Motor neuron (in vitro differentiated cells): ENCODE measurements at regions not wholly inside any gene's neighbourhood (a gene's known extent, or its start where the extent isn't known, plus 50 kb on each side); places are given as distances from the start of the nearest gene placed in this dataset.
A peak's percentile ranks its signal among the peaks of the same experiment; 100 is the strongest.
"Not testable (repeated sequence)": the region's sequence is repeated elsewhere in the genome, so short reads cannot be mapped to it uniquely, and the experiment has no call there.

Experiments used
- ATAC-seq, 8 experiments: fragments of 200-7000 bp; cut with Tn5 transposase; replicated peaks in 6 of 8; 2 replicates each; pipeline ENCODE4 v1.8.0; 2021; ENCODE audit warnings: mild to moderate bottlenecking in 8 of 8, moderate library complexity in 8 of 8
- H3K27ac ChIP-seq, 2 donors: fragments of 250-450 bp; sonication (Bioruptor Pico); 2 replicates each; pipeline ENCODE4 v1.9.0; 2021; ENCODE audit warnings: antibody characterized with exemption in 2 of 2, mild to moderate bottlenecking in 2 of 2, moderate library complexity in 1 of 2
- H3K4me1 ChIP-seq, 2 donors: fragments of 250-450 bp; sonication (Bioruptor Pico); replicated peaks in 1 of 2; 2 replicates each; pipeline ENCODE4 v1.6.1; 2021; ENCODE audit warnings: antibody characterized with exemption in 2 of 2, mild to moderate bottlenecking in 2 of 2, moderate library complexity in 1 of 2
- H3K4me3 ChIP-seq, 5 donors: fragments of 250-450 bp; sonication (Bioruptor Pico); 2 replicates each; pipeline ENCODE4 v1.9.0; 2021; ENCODE audit warnings: antibody characterized with exemption in 5 of 5, mild to moderate bottlenecking in 5 of 5, moderate library complexity in 4 of 5
- WGBS, 10 experiments: fragments of 450-650 bp; shearing (Covaris generic); methylation state at CpG; one replicate each; pipeline ENCODE4 v1.0.0; 2022; 5-methylcytosine and 5-hydroxymethylcytosine counted together
- in situ Hi-C, 9 experiments: fragments of 400-800 bp; cut with MboI; loops; one replicate each; pipeline ENCODE4 v1.15.0; 2021; ENCODE audit warnings: low sequenced_read_pairs in 9 of 9, low pct_unique_long_range_greater_than_20kb in 2 of 9; ENCODE audit not compliant: unreplicated experiment in 9 of 9

GRCh38 chr4:160493206-160493605 is 1390.3 kb downstream of the RAPGEF2 start:
- H3K27ac ChIP-seq, result no peak overlapping the region
- in situ Hi-C loops, result no loop called here
- no peaks in the 10 kb centered on the region for H3K4me1 ChIP-seq
- no peak overlapping the region for H3K4me3 ChIP-seq
- WGBS, 10 experiments, result 40 to 88% (median 78%) methylated on average over 1 of the region's 1 CpG; no CpG with 5 or more reads in 5 of the 10 experiments
- peak in 1 of 8 experiments; percentile 74 for ATAC-seq

DNA sequence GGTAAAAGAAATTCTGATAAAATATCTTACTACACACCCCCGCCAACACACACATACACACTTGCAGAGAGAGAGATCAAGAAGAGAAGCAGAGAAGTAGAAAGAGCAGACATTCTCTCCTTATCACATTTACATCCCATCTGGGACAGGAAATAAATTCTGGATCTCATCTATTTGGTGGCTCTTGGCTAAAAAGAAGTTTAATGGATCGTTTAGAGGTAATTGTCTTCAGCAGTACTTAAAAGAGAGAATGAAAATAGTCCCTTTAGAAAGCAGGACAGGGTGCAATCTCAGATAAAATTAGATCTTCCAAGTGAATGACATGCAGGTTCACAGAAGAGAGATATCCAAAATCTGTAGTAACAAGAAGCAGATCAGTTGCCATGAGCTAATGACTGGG is 1392.5 kb downstream of the RAPGEF2 start:
- in situ Hi-C loops, result no loop called here
- no peak overlapping the region for H3K27ac ChIP-seq
- H3K4me1 ChIP-seq, result no peaks in the 10 kb centered on the region
- no peak overlapping the region for H3K4me3 ChIP-seq
- WGBS, 10 experiments, result 0 to 93% (median 57%) methylated on average over 1 to 2 of the region's 2 CpGs
- no peak for ATAC-seq

GRCh38 chr4:160498211-160498610 is 1395.3 kb downstream of the RAPGEF2 start:
- in situ Hi-C loops, result no loop called here
- WGBS, 10 experiments, result 15 to 100% (median 76%) methylated on average over 1 to 4 of the region's 4 CpGs
- ATAC-seq, result no peak
- Histone ChIP-seq H3K27ac (no peak overlapping the region), H3K4me3 (no peak overlapping the region), H3K4me1 (no peaks in the 10 kb centered on the region)

- Histone ChIP-seq H3K27ac (no peak overlapping the region), H3K4me3 (no peak overlapping the region), H3K4me1 (no peaks in the 10 kb centered on the region)
- no peak for ATAC-seq
- 6 to 100% (median 74%) methylated on average over 1 to 4 of the region's 4 CpGs for WGBS, 10 experiments
- in situ Hi-C loops, result no loop called here
Measured at GRCh38 chr4:160505724-160506123, 1402.8 kb downstream of the RAPGEF2 start.

DNA sequence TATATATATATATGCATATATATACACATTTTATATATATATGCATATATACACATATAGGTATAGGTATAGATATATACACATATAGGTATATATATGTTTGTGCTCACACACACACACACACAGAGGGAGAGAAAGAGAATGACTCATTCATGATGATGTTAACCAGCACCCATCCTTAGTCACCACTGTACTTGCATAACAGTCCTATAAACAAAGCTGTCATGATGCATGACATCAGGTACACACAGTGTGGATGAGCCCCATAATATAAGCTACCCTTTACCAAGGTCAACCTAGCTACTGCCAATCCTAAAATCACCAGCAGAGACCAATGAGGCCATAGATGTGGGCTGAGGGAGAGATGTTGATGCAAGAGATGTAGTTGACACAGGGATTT is 1408.0 kb downstream of the RAPGEF2 start:
- in situ Hi-C loops, result no loop called here
- no peak overlapping the region for H3K4me3 ChIP-seq
- ATAC-seq, result peak in 5 of 8 experiments; percentile 79 to 100 (median 94)

DNA sequence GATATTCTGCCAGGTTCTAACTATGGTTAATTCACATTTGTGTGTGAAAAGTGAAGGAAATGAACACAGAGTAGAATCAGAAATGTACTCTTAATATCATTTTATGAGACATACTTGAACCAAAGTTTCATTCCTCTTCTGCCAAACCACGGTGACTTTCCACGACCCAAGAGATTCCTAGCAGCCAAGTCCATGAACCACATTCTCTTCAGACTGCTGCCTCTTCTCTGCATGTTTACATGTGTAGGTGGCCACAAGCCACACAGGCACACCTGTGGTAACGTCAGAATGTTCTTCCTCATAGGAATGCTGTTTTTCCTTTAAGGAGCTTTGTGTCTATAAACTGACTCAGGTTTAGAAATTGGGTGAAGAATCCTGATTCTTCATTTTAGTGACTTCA is 1411.2 kb downstream of the RAPGEF2 start:
- Histone ChIP-seq H3K4me3 (no peak overlapping the region), H3K27ac (no peak overlapping the region), H3K4me1 (no peaks in the 10 kb centered on the region)
- no peak for ATAC-seq
- WGBS, 10 experiments, result 0 to 100% (median 84%) methylated on average over 1 to 3 of the region's 3 CpGs; no CpG with 5 or more reads in 1 of the 10 experiments
- in situ Hi-C loops, result no loop called here

More for the DNA sequence above, 1408.0 kb downstream of the RAPGEF2 start:
- Histone ChIP-seq H3K27ac (no peak overlapping the region), H3K4me1 (no peaks in the 10 kb centered on the region)

DNA sequence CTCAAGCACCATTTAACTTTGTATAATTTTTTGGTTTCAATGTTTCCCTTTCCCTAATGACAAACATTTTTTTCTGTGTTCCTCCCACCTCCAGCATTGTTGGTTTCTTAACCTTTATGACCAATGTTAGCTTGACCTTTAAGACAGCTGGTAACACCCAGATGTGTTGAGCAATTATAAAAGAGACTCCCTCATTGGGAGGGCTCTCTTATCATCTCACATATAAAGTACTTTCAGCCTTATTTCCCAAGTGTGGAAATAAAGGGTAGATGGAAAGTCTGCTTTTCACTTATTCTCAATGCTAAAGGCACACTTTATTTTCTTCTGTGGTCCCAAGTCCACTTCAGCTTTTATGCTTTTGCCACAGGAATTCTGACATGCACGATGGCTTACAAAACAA is 1420.4 kb downstream of the RAPGEF2 start:
- Histone ChIP-seq H3K27ac (no peak overlapping the region), H3K4me3 (no peak overlapping the region), H3K4me1 (no peaks in the 10 kb centered on the region)
- WGBS, 10 experiments, result 0 to 90% (median 38%) methylated on average over 1 of the region's 1 CpG; no CpG with 5 or more reads in 3 of the 10 experiments
- in situ Hi-C loops, result no loop called here
- peak in 1 of 8 experiments; percentile 26 for ATAC-seq

GRCh38 chr4:160537681-160538080 is 1434.8 kb downstream of the RAPGEF2 start:
- H3K4me3 ChIP-seq, result no peak overlapping the region
- H3K27ac ChIP-seq, result no peak overlapping the region
- no peaks in the 10 kb centered on the region for H3K4me1 ChIP-seq
- ATAC-seq, result no peak
- WGBS, 10 experiments, result 29 to 100% (median 86%) methylated on average over 2 to 5 of the region's 5 CpGs
- in situ Hi-C loops, result no loop called here

GRCh38 chr4:160546201-160546600 is 1443.3 kb downstream of the RAPGEF2 start:
- no peak for ATAC-seq
- in situ Hi-C loops, result no loop called here
- 57 to 83% (median 60%) methylated on average over 1 of the region's 1 CpG; no CpG with 5 or more reads in 7 of the 10 experiments for WGBS, 10 experiments
- H3K4me3 ChIP-seq, result no peak overlapping the region
- no peaks in the 10 kb centered on the region for H3K4me1 ChIP-seq
- no peak overlapping the region for H3K27ac ChIP-seq

DNA sequence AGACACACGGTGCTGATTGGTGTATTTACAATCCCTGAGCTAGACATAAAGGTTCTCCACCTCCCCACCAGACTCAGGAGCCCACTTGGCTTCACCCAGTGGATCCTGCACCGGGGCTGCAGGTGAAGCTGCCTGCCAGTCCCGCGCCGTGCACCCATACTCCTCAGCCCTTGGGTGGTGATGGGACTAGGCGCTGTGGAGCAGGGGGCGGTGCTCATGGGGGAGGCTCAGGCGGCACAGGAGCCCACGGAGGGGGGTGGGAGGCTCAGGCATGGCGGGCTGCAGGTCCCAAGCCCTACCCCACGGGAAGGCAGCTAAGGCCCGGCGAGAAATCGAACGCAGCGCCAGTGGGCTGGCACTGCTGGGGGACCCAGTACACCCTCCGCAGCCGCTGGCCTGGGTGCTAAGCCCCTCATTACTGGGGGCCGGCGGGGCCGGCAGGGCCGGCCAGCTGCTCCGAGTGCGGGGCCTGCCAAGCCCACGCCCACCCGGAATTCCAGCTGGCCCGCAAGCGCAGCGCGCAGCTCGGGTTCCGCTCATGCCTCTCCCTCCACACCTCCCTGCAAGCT is 1447.2 kb downstream of the RAPGEF2 start:
- H3K27ac ChIP-seq, H3K4me1 ChIP-seq, H3K4me3 ChIP-seq, in situ Hi-C loops, ATAC-seq: not testable (repeated sequence)
- no CpG with 5 or more reads among the region's 32 CpGs for WGBS, 10 experiments

DNA sequence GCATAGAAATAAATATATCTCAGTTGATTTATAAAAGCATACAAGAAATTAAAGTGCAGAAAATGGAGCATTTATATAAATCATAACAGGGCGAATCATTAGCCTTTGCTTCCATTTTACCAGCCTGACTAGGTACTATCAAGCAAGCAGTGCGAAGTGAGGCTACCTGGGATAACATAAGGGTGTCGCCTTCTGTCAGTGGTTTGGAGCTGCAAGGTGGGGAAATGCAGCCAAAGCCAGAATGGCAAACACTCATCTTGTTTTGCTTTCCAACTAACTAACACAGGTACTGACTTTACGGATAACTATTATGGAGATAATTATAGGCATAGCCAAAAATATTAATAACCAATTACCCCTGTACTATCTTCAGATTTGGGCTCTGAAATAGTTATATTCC is 1459.8 kb downstream of the RAPGEF2 start:
- H3K27ac ChIP-seq, result no peak overlapping the region
- in situ Hi-C loops, result no loop called here
- WGBS, 10 experiments, result 0 to 100% (median 93%) methylated on average over 1 to 4 of the region's 4 CpGs
- no peak for ATAC-seq
- no peaks in the 10 kb centered on the region for H3K4me1 ChIP-seq
- H3K4me3 ChIP-seq, result no peak overlapping the region

DNA sequence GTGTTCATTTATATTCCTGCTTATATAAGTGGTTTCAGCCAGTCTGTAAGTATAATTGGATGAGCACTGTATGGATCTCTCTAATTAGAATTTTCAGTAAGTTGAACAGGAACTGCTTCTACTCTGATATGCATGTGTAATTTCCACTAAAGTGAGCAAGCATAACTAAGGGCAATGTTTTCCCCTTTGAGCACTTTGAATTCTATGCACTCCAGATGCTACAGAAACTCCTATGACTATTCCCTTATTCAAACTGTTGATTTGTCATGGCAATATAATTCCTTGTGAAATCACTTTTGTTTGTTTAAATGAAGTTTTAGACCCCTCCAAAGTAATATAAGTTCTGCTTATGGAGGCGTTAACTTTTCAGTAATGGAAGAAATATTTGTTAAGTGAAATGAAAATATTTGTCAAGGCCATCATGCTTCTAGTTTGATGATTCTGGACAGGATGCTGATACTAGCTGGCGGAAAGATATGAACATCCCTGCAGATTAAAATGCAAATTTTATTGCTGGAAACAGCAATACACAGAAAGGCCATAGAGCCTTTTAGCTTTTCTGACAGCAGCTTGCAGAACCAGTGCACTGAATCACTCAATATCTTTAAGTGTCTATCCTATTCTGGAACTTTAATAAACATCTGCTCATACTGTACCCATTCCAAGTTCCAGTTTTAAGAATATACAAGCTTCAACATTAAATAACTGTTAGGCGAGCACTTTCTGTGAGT is 1460.8 kb downstream of the RAPGEF2 start:
- WGBS, 10 experiments, result 16 to 100% (median 72%) methylated on average over 1 to 3 of the region's 3 CpGs; no CpG with 5 or more reads in 1 of the 10 experiments
- ATAC-seq, result peak in 1 of 8 experiments; percentile 98
- Histone ChIP-seq H3K4me3 (no peak overlapping the region), H3K4me1 (no peaks in the 10 kb centered on the region), H3K27ac (no peak overlapping the region)
- in situ Hi-C loops, result no loop called here

DNA sequence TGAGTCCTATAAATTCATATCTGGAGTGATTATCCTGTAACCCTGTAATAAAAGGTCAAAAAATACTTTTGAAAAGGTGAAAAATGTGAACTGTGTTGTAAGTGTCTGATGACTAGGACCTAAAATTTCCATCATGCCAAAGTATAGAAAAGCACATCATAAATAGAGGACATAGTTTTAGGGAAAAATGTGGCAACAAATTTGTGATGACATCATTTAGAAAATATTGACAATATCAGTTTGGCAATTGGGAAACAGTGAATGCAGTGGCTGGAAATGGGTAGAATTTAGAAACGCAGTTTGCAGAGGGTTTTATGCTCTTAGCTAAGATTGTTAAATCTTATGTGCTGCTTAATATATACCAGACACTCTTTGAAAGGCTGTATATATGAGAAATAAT is 1464.8 kb downstream of the RAPGEF2 start:
- no peak for ATAC-seq
- 0 to 100% (median 60%) methylated on average over 1 of the region's 1 CpG; no CpG with 5 or more reads in 3 of the 10 experiments for WGBS, 10 experiments
- in situ Hi-C loops, result no loop called here
- Histone ChIP-seq H3K27ac (no peak overlapping the region), H3K4me3 (no peak overlapping the region), H3K4me1 (no peaks in the 10 kb centered on the region)

DNA sequence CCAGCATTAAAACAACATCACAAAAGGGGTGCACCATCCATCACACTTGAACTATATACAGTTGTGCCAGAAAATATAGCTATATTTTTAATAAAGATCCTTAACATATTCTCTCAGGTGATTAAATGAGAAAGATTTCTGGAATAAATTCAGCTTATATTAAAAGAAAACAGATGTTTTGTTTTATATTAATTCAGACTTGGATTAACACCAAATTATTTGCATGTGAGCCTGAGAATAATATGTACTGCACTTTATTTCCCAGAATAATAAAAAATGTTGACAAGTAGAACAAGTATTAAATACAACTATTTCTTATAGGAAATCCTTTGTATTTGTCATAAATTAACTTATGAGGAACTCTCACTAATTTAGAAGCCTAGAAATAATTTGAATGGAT is 1467.4 kb downstream of the RAPGEF2 start:
- in situ Hi-C loops, result no loop called here
- ATAC-seq, result no peak
- Histone ChIP-seq H3K4me3 (no peak overlapping the region), H3K4me1 (no peaks in the 10 kb centered on the region), H3K27ac (no peak overlapping the region)
